ENCODE measurements at regions not wholly inside any gene's neighbourhood (a gene's known extent, or its start where the extent isn't known, plus 50 kb on each side); places are given as distances from the start of the nearest gene placed in this dataset.

- no peak overlapping the region for H3K27ac ChIP-seq (ENCODE audit: low read length)
- no peaks in the 10 kb centered on the region for H3K36me3 ChIP-seq (ENCODE audit: insufficient read depth, low read length)
- no peaks in the 10 kb centered on the region for H3K9me2 ChIP-seq (replicated peaks; ENCODE audit: insufficient read depth, low read length)
- H2AFZ ChIP-seq (ENCODE audit: low read length): no peak overlapping the region
- H3K79me2 ChIP-seq (ENCODE audit: low read length): no peaks in the 10 kb centered on the region
- no peaks in the 10 kb centered on the region for H3K9me3 ChIP-seq (ENCODE audit: low read length)
- no peaks in the 10 kb centered on the region for H3K4me1 ChIP-seq (ENCODE audit: low read length)
- no peak overlapping the region for H3K4me2 ChIP-seq (ENCODE audit: low read depth, low read length, poor library complexity, severe bottlenecking)
- no peak overlapping the region for H3K9ac ChIP-seq (ENCODE audit: low read length)
- H4K20me1 ChIP-seq (ENCODE audit: insufficient read depth, low read depth, low read length): no peaks in the 10 kb centered on the region
- no peak for DNase-seq
- H3K4me3 ChIP-seq (ENCODE audit: low read length): no peak overlapping the region
- no peaks in the 10 kb centered on the region for H3K27me3 ChIP-seq (ENCODE audit: low read length)
Observed at GRCh38 chr1:234907208-234907939, 221.3 kb downstream of the TOMM20 start.

GRCh38 chr1:234906654-234907053 lies 222.0 kb downstream of the TOMM20 start:
- no peak overlapping the region for H3K4me3 ChIP-seq (ENCODE audit: low read length)
- no peaks in the 10 kb centered on the region for H4K20me1 ChIP-seq (ENCODE audit: insufficient read depth, low read depth, low read length)
- H3K27ac ChIP-seq (ENCODE audit: low read length): no peak overlapping the region
- H3K79me2 ChIP-seq (ENCODE audit: low read length): no peaks in the 10 kb centered on the region
- no peaks in the 10 kb centered on the region for H3K27me3 ChIP-seq (ENCODE audit: low read length)
- H3K9me2 ChIP-seq (replicated peaks; ENCODE audit: insufficient read depth, low read length): no peaks in the 10 kb centered on the region
- no peaks in the 10 kb centered on the region for H3K9me3 ChIP-seq (ENCODE audit: low read length)
- H3K4me2 ChIP-seq (ENCODE audit: low read depth, low read length, poor library complexity, severe bottlenecking): no peak overlapping the region
- H2AFZ ChIP-seq (ENCODE audit: low read length): no peak overlapping the region
- H3K36me3 ChIP-seq (ENCODE audit: insufficient read depth, low read length): no peaks in the 10 kb centered on the region
- H3K9ac ChIP-seq (ENCODE audit: low read length): no peak overlapping the region
- no peak for DNase-seq
- H3K4me1 ChIP-seq (ENCODE audit: low read length): no peaks in the 10 kb centered on the region

DNA sequence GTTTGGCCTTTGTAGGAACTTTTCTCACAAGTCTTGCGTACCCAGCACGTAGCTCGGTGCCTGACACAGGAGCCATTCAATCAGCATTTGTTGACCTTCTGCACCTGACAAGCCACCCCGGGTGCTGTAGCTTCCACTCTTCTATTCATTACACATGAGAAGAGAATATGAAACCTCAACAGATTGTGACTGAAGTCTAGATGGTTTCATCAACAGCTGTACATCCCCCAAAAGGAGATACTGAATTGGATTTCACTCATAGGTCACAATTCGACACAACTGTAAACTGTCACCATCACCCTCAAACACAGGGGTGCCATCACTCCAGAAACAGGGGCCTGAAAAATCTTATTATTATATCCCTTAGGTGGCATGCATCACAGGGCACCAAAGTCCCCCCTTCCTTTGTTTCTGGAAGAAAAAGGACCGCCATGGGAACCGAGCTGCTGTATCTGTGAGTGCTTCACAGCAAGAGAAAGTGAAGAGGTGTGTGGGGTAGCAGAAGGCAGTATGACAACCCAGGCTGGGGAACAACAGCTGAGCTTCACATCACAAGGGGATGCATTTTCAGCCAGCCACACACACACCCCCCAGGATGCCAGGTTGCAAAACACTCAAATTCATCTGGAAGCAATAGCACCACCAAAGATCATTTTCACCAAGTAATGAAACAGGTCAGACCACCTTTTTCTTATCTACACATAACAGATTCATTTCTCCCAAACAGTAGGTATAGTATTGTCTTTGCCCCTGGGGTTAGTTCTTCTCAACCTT lies 225.7 kb downstream of the TOMM20 start:
- Histone ChIP-seq H3K4me2 (ENCODE audit: low read depth, low read length, poor library complexity, severe bottlenecking) (no peak overlapping the region), H4K20me1 (ENCODE audit: insufficient read depth, low read depth, low read length) (no peaks in the 10 kb centered on the region), H3K36me3 (ENCODE audit: insufficient read depth, low read length) (no peaks in the 10 kb centered on the region), H3K9me2 (replicated peaks; ENCODE audit: insufficient read depth, low read length) (no peaks in the 10 kb centered on the region), H3K79me2 (ENCODE audit: low read length) (no peaks in the 10 kb centered on the region), H3K27ac (ENCODE audit: low read length) (no peak overlapping the region), H3K4me3 (ENCODE audit: low read length) (no peak overlapping the region), H3K27me3 (ENCODE audit: low read length) (no peaks in the 10 kb centered on the region), H3K9me3 (ENCODE audit: low read length) (no peaks in the 10 kb centered on the region), H2AFZ (ENCODE audit: low read length) (no peak overlapping the region), H3K9ac (ENCODE audit: low read length) (no peak overlapping the region), H3K4me1 (ENCODE audit: low read length) (no peaks in the 10 kb centered on the region)
- no peak for DNase-seq

- no peaks in the 10 kb centered on the region for H3K9me3 ChIP-seq (ENCODE audit: low read length)
- H3K27me3 ChIP-seq (ENCODE audit: low read length): no peaks in the 10 kb centered on the region
- no peak for DNase-seq
- H3K9ac ChIP-seq (ENCODE audit: low read length): no peak overlapping the region
- no peak overlapping the region for H3K4me3 ChIP-seq (ENCODE audit: low read length)
- H3K27ac ChIP-seq (ENCODE audit: low read length): no peak overlapping the region
- no peak overlapping the region for H3K4me2 ChIP-seq (ENCODE audit: low read depth, low read length, poor library complexity, severe bottlenecking)
- H4K20me1 ChIP-seq (ENCODE audit: insufficient read depth, low read depth, low read length): no peaks in the 10 kb centered on the region
- H2AFZ ChIP-seq (ENCODE audit: low read length): no peak overlapping the region
- H3K36me3 ChIP-seq (ENCODE audit: insufficient read depth, low read length): no peaks in the 10 kb centered on the region
- H3K79me2 ChIP-seq (ENCODE audit: low read length): no peaks in the 10 kb centered on the region
- no peaks in the 10 kb centered on the region for H3K9me2 ChIP-seq (replicated peaks; ENCODE audit: insufficient read depth, low read length)
- H3K4me1 ChIP-seq (ENCODE audit: low read length): no peaks in the 10 kb centered on the region
Observed at GRCh38 chr1:234901491-234902049, 227.1 kb downstream of the TOMM20 start.

DNA sequence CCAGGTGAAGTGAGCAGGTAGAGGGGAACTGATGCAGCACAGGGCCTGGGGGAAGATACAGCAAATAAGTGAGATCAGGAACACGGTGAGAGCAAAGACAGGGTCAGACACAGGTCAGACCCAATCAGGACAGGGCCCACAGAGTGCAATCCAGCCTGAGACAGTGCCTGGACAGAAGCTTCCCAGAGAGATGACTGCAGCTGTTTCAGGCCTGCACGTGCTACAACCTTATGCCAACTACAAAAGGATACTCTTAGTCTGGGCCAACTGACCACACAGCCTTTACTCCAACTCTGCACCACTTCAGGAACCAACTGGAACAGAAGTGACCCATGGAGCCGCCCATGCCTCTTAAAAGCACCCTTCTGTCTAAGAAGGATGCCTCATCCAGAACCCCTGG lies 228.0 kb downstream of the TOMM20 start:
- no peak overlapping the region for H3K4me3 ChIP-seq (ENCODE audit: low read length)

DNA sequence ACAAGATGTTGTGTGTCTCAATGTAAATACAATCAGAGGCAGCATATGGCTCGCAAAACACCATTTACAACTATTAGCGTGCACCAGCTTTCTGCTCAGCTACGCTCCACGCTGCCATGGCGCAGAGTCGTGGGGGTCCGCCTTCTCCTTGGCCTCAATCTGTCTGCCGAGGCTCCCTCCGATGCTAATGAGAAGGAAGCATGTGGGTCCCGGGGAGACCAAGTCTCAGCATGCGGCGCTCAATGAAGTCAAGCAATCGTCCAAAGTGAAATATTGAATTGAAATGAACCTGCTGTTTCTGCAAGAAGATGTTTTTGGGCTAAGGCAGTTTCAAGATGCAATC lies 228.9 kb downstream of the TOMM20 start:
- Histone ChIP-seq H3K4me1 (ENCODE audit: low read length) (no peaks in the 10 kb centered on the region), H3K36me3 (ENCODE audit: insufficient read depth, low read length) (no peaks in the 10 kb centered on the region), H3K9me3 (ENCODE audit: low read length) (no peaks in the 10 kb centered on the region), H3K4me3 (ENCODE audit: low read length) (no peak overlapping the region), H4K20me1 (ENCODE audit: insufficient read depth, low read depth, low read length) (no peaks in the 10 kb centered on the region), H3K9me2 (replicated peaks; ENCODE audit: insufficient read depth, low read length) (no peaks in the 10 kb centered on the region), H3K79me2 (ENCODE audit: low read length) (no peaks in the 10 kb centered on the region), H3K9ac (ENCODE audit: low read length) (no peak overlapping the region), H3K4me2 (ENCODE audit: low read depth, low read length, poor library complexity, severe bottlenecking) (no peak overlapping the region), H3K27me3 (ENCODE audit: low read length) (no peaks in the 10 kb centered on the region), H3K27ac (ENCODE audit: low read length) (no peak overlapping the region), H2AFZ (ENCODE audit: low read length) (no peak overlapping the region)
- DNase-seq: no peak

More for the DNA sequence above, 228.0 kb downstream of the TOMM20 start:
- H4K20me1 ChIP-seq (ENCODE audit: insufficient read depth, low read depth, low read length): no peaks in the 10 kb centered on the region
- H3K79me2 ChIP-seq (ENCODE audit: low read length): no peaks in the 10 kb centered on the region
- H2AFZ ChIP-seq (ENCODE audit: low read length): no peak overlapping the region
- no peaks in the 10 kb centered on the region for H3K9me2 ChIP-seq (replicated peaks; ENCODE audit: insufficient read depth, low read length)
- H3K9me3 ChIP-seq (ENCODE audit: low read length): no peaks in the 10 kb centered on the region
- no peak for DNase-seq
- no peaks in the 10 kb centered on the region for H3K27me3 ChIP-seq (ENCODE audit: low read length)
- no peak overlapping the region for H3K27ac ChIP-seq (ENCODE audit: low read length)
- H3K36me3 ChIP-seq (ENCODE audit: insufficient read depth, low read length): no peaks in the 10 kb centered on the region
- H3K9ac ChIP-seq (ENCODE audit: low read length): no peak overlapping the region
- H3K4me1 ChIP-seq (ENCODE audit: low read length): no peaks in the 10 kb centered on the region
- no peak overlapping the region for H3K4me2 ChIP-seq (ENCODE audit: low read depth, low read length, poor library complexity, severe bottlenecking)

- Histone ChIP-seq H3K36me3 (ENCODE audit: insufficient read depth, low read length) (no peaks in the 10 kb centered on the region), H3K27me3 (ENCODE audit: low read length) (no peaks in the 10 kb centered on the region), H4K20me1 (ENCODE audit: insufficient read depth, low read depth, low read length) (no peaks in the 10 kb centered on the region), H3K4me2 (ENCODE audit: low read depth, low read length, poor library complexity, severe bottlenecking) (no peak overlapping the region), H3K9ac (ENCODE audit: low read length) (no peak overlapping the region), H3K27ac (ENCODE audit: low read length) (no peak overlapping the region), H3K9me2 (replicated peaks; ENCODE audit: insufficient read depth, low read length) (no peaks in the 10 kb centered on the region), H2AFZ (ENCODE audit: low read length) (no peak overlapping the region), H3K9me3 (ENCODE audit: low read length) (no peaks in the 10 kb centered on the region), H3K4me3 (ENCODE audit: low read length) (no peak overlapping the region), H3K4me1 (ENCODE audit: low read length) (no peaks in the 10 kb centered on the region), H3K79me2 (ENCODE audit: low read length) (no peaks in the 10 kb centered on the region)
- DNase-seq: no peak
Observed at GRCh38 chr1:234899041-234899729, 229.5 kb downstream of the TOMM20 start.

DNA sequence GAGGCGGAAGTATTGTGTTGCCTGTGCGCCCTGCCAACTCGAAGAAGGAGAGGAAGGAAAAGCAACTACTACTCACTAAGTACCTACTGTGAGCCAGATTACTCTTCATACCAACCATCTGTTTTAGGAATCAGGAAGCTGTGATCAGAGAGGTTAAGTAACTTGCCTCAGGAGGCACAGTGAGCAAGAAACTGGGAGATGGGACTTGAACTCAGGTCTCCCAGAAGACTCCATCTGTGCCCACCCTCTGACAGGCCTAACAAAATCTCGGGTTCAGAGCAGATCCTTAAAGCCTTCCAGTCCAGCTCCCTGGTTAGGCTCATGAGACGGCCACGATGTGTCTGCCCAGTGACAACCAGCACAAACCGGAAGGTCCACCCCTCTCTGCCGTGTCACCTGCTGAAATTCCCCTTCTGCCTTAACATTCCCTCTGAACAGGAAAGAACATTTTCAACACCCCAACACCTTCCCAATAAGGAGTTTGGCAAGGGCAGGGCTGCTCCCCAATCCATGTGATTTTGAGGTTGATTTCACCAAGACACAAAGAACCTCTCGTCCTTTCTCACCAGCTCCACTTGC lies 230.1 kb downstream of the TOMM20 start:
- H3K79me2 ChIP-seq (ENCODE audit: low read length): no peaks in the 10 kb centered on the region
- H3K4me3 ChIP-seq (ENCODE audit: low read length): no peak overlapping the region
- no peak overlapping the region for H2AFZ ChIP-seq (ENCODE audit: low read length)
- no peak overlapping the region for H3K9ac ChIP-seq (ENCODE audit: low read length)
- no peak overlapping the region for H3K27ac ChIP-seq (ENCODE audit: low read length)
- no peak for DNase-seq
- H4K20me1 ChIP-seq (ENCODE audit: insufficient read depth, low read depth, low read length): no peaks in the 10 kb centered on the region
- no peak overlapping the region for H3K4me2 ChIP-seq (ENCODE audit: low read depth, low read length, poor library complexity, severe bottlenecking)
- no peaks in the 10 kb centered on the region for H3K27me3 ChIP-seq (ENCODE audit: low read length)
- H3K9me3 ChIP-seq (ENCODE audit: low read length): no peaks in the 10 kb centered on the region
- H3K4me1 ChIP-seq (ENCODE audit: low read length): no peaks in the 10 kb centered on the region
- H3K36me3 ChIP-seq (ENCODE audit: insufficient read depth, low read length): no peaks in the 10 kb centered on the region
- H3K9me2 ChIP-seq (replicated peaks; ENCODE audit: insufficient read depth, low read length): no peaks in the 10 kb centered on the region

All from Karpas-422 (cell line).